ENCODE measurements at regions not wholly inside any gene's neighbourhood (a gene's known extent, or its start where the extent isn't known, plus 50 kb on each side); places are given as distances from the start of the nearest gene placed in this dataset.

DNA sequence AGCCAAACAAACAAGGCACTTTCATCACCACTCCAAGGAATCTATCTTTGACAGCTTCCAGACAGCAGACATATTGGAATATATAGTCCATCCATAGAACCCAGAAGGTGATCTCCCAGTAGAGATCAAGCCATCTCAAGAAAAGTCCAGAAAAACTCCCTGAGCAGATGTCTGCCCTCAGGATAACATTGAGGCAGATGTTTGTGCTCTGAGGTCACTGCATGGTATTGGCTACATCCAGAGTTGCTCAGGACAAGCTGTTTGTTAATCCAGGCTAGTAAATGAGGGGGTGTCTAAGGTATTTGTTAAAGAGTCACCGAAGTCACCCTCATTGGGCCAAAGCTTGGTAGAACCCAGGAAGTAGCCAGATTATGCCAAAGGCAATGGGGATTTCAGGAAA lies 556.3 kb upstream of the KLF4 start:
- TF ChIP-seq CTCF (conservative IDR thresholded peaks at IDR 0.05; ENCODE audit: low read depth, low read length): no peak
- no peak for TF ChIP-seq RCOR1 (IDR thresholded peaks at IDR 0.05; ENCODE audit: insufficient replicate concordance, low read length)
- TF ChIP-seq RFX5 (IDR thresholded peaks at IDR 0.05; ENCODE audit: low read depth, low read length): no peak
- no peak for TF ChIP-seq USF2 (IDR thresholded peaks at IDR 0.05; ENCODE audit: low read depth, low read length)
